ENCODE measurements at regions not wholly inside any gene's neighbourhood (a gene's known extent, or its start where the extent isn't known, plus 50 kb on each side); places are given as distances from the start of the nearest gene placed in this dataset.

GRCh38 chr7:93830141-93830925 is 60.2 kb downstream of the TFPI2 start:
- no peaks in the 10 kb centered on the region for H3K27me3 ChIP-seq (ENCODE audit: insufficient read depth, poor library complexity, severe bottlenecking)
- TF ChIP-seq POLR2AphosphoS5 (IDR thresholded peaks at IDR 0.05; ENCODE audit: low read depth) (no peak), SPI1 (IDR thresholded peaks at IDR 0.05; ENCODE audit: borderline replicate concordance, low read depth) (no peak), GABPA (IDR thresholded peaks at IDR 0.05; ENCODE audit: low read depth) (no peak)
- H3K4me3 ChIP-seq (replicated peaks; ENCODE audit: insufficient read depth, low read length), result no peak overlapping the region
- DNase-seq (ENCODE audit: low read depth in 1 of 2, low spot score in 1 of 2), result no peak
- H3K27ac ChIP-seq (replicated peaks), result no peak overlapping the region

GRCh38 chr7:93828260-93828659 is 62.3 kb downstream of the TFPI2 start:
- H3K4me3 ChIP-seq (replicated peaks; ENCODE audit: insufficient read depth, low read length), result no peak overlapping the region
- H3K27me3 ChIP-seq (ENCODE audit: insufficient read depth, poor library complexity, severe bottlenecking), result no peaks in the 10 kb centered on the region
- TF ChIP-seq REST (IDR thresholded peaks at IDR 0.05; ENCODE audit: insufficient replicate concordance, low read depth) (no peak), POLR2AphosphoS5 (IDR thresholded peaks at IDR 0.05; ENCODE audit: low read depth) (no peak), GABPA (IDR thresholded peaks at IDR 0.05; ENCODE audit: low read depth) (no peak), SPI1 (IDR thresholded peaks at IDR 0.05; ENCODE audit: borderline replicate concordance, low read depth) (no peak), CTCF (IDR thresholded peaks at IDR 0.05; ENCODE audit: insufficient read depth, low read length) (no peak)
- no peak for DNase-seq (ENCODE audit: low read depth in 1 of 2, low spot score in 1 of 2)
- no peak overlapping the region for H3K27ac ChIP-seq (replicated peaks)

GRCh38 chr7:93823621-93824020 is 66.9 kb downstream of the TFPI2 start:
- TF ChIP-seq POLR2AphosphoS5 (IDR thresholded peaks at IDR 0.05; ENCODE audit: low read depth) (no peak), SPI1 (IDR thresholded peaks at IDR 0.05; ENCODE audit: borderline replicate concordance, low read depth) (no peak), CTCF (IDR thresholded peaks at IDR 0.05; ENCODE audit: insufficient read depth, low read length) (no peak), GABPA (IDR thresholded peaks at IDR 0.05; ENCODE audit: low read depth) (no peak), REST (IDR thresholded peaks at IDR 0.05; ENCODE audit: insufficient replicate concordance, low read depth) (no peak)
- H3K27ac ChIP-seq (replicated peaks), result no peak overlapping the region
- no peaks in the 10 kb centered on the region for H3K27me3 ChIP-seq (ENCODE audit: insufficient read depth, poor library complexity, severe bottlenecking)
- no peak overlapping the region for H3K4me3 ChIP-seq (replicated peaks; ENCODE audit: insufficient read depth, low read length)
- no peak for DNase-seq (ENCODE audit: low read depth in 1 of 2, low spot score in 1 of 2)

- Histone ChIP-seq H3K4me3 (replicated peaks; ENCODE audit: insufficient read depth, low read length) (no peak overlapping the region), H3K27me3 (ENCODE audit: insufficient read depth, poor library complexity, severe bottlenecking) (no peaks in the 10 kb centered on the region), H3K27ac (replicated peaks) (no peak overlapping the region)
- TF ChIP-seq CTCF (IDR thresholded peaks at IDR 0.05; ENCODE audit: insufficient read depth, low read length), result no peak
- no peak for TF ChIP-seq POLR2AphosphoS5 (IDR thresholded peaks at IDR 0.05; ENCODE audit: low read depth)
- no peak for TF ChIP-seq REST (IDR thresholded peaks at IDR 0.05; ENCODE audit: insufficient replicate concordance, low read depth)
- no peak for TF ChIP-seq GABPA (IDR thresholded peaks at IDR 0.05; ENCODE audit: low read depth)
- no peak for TF ChIP-seq SPI1 (IDR thresholded peaks at IDR 0.05; ENCODE audit: borderline replicate concordance, low read depth)
- no peak for DNase-seq (ENCODE audit: low read depth in 1 of 2, low spot score in 1 of 2)
Observed at GRCh38 chr7:93821463-93821862, 69.1 kb downstream of the TFPI2 start.

Measured in HL-60 (cell line).